Caki2 (cell line): ENCODE measurements at regions not wholly inside any gene's neighbourhood (a gene's known extent, or its start where the extent isn't known, plus 50 kb on each side); places are given as distances from the start of the nearest gene placed in this dataset.
A peak's percentile ranks its signal among the peaks of the same experiment; 100 is the strongest.
"Not testable (repeated sequence)": the region's sequence is repeated elsewhere in the genome, so short reads cannot be mapped to it uniquely, and the experiment has no call there.

Source experiments
- DNase-seq: peaks from one replicate; pipeline ENCODE4 v3.0.0-alpha.2; 2015; ENCODE audit warnings: low read depth
- in situ Hi-C: cut with HindIII; loops from 2 replicates; pipeline ENCODE4 v1.10.0; 2016; ENCODE audit warnings: low sequenced_read_pairs, low pct_unique_long_range_greater_than_20kb, mixed read lengths

- in situ Hi-C loops: no loop called here
- DNase-seq: no peak
These were observed 831.9 kb downstream of the GBE1 start for GRCh38 chr3:80929576-80929975.

DNA sequence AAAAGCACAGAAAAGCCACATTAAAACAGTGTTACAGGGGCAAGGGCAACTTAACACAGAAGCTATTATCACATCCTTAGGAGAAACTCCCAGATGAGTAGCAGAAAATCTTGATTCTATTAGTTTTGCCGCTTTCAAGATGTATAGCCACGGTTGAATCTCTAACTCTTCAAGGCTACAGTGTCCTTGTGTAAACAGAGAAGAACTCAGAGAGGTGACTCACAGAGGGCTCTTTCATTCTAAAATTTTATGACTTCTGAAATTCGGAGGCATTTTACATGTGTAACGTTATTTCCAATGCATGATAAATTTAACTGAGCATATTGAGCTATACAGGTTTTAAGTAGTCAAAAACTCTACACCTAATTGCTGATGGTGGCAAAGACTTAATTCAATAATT, 846.6 kb downstream of the GBE1 start:
- no peak for DNase-seq
- in situ Hi-C loops: no loop called here

DNA sequence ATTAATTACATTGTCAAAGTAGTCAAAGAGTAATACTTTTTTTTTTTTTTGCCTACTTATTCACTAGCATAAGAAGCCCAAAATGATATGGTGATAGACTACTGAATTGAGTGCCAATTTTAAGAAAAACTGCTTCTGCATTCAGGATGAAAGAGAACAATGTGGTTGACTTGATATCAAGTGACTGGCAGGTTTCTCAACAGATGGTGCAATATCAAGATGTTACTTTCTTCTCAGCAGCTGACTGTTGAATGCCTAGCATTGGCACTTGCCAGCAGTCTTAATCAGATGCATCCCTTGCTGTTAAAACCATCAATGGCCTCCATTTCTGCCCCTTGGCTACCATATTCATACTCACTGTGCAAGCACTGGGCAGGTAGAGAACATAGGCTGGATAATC, 863.2 kb downstream of the GBE1 start:
- in situ Hi-C loops: no loop called here

GRCh38 chr3:80897005-80897404, 864.4 kb downstream of the GBE1 start:
- in situ Hi-C loops, DNase-seq: not testable (repeated sequence)

More for the DNA sequence above, 863.2 kb downstream of the GBE1 start:
- DNase-seq: no peak

DNA sequence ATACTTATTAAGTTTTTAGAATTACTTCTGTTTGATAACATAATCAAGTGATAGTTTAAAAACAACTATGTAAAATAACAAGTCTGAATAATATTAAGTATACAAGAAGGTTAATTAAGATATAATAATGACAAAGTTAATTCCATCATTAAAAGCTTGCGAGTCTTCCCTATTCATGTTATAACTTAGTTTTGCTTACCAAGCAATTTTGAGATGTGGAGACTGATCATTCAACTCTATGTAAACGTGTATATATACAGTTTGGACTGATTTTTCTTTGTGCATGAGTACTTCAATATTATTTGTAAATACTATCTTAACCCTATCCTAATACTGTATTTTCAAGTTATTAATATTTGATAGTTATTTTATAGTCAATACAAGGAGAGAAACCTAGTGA, 870.9 kb downstream of the GBE1 start:
- in situ Hi-C loops: no loop called here
- DNase-seq: no peak

DNA sequence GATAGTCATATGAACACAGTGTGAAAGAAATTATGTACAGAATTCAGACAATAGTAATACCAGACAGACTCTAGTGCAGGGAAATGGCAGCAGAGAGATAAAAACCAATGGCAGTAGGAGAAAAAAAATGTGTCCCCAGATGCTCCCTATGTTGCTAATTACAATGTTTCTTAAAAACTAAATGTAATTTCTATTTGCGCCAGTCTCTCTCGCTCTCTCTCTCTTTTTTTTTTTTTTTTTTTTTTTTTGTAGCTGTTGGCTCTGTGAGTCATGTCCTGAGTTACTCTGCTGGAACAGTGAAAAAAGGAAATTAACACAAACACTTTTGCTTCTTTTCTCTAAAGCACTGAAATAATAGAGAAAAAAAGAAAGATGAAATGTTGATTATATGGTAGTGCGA, 871.9 kb downstream of the GBE1 start:
- in situ Hi-C loops: no loop called here
- DNase-seq: peak; percentile 25

DNA sequence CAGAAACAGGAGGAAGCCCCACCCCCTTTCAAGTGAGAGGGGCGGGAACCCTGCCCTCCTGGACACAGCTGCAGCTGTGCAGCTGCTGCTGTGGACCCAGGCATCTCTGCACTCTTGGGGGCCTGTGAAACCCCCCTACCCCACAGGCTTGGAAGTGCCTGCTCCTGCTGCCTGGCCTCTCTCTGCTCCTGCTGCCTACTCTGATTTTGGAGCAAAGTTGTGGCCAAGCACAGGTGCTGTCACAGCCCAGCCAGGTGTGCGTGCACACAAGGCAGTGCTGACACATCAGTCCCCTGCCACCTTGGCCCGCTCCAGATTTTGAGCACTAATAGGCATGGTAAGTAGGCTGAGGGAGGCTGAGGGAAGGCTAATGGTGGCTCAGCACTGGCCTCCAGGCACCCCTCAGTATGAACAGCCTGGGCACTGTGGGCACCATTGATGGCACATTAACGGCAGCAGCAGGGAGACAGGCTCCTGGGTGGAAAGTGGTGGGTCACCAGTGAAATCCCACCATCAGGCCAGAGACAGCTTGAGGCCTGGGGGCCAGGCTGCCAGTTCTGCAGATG, 890.9 kb downstream of the GBE1 start:
- in situ Hi-C loops: no loop called here
- DNase-seq: no peak

DNA sequence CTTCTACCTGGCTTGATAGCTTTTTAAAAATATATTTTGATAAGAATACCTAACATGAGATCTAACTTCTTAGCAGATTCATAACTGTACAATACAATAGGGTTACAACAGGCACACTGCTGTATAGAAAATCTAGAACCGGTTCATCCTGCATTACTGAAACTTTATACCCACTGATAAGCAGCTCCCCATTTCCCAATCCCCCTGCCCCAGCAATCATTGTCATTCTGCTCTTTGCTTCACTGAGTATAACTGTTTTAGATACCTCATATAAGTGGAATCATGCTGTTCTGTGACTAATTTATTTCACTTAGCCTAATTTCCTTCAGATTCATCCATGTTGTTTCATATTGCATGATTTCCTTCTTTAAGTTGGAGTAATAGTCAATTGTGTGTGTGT, 906.0 kb downstream of the GBE1 start:
- in situ Hi-C loops: no loop called here
- DNase-seq: no peak

- DNase-seq: no peak
- in situ Hi-C loops: no loop called here
These were observed 925.0 kb downstream of the GBE1 start for GRCh38 chr3:80836395-80836794.

GRCh38 chr3:80807577-80807976, 953.9 kb downstream of the GBE1 start:
- in situ Hi-C loops: no loop called here
- no peak for DNase-seq

DNA sequence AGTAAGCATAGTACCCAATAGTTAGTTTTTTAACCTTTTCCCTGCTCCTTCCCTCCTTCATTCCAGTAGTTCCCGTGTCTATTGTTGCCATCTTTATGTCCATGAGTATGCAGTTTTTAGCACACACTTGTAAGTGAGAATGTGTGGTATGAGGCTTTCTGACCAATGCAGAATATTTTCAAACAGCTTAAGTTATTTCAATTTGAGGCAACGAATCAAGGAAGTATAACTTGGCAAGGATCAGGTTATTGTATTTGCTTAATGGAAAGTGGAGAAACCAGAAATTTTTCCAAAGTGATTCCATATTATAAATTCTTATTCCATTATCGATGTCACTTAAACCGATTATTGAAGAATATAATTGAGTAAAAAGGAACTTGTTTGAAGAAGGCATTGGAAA, 954.8 kb downstream of the GBE1 start:
- in situ Hi-C loops: no loop called here
- no peak for DNase-seq

DNA sequence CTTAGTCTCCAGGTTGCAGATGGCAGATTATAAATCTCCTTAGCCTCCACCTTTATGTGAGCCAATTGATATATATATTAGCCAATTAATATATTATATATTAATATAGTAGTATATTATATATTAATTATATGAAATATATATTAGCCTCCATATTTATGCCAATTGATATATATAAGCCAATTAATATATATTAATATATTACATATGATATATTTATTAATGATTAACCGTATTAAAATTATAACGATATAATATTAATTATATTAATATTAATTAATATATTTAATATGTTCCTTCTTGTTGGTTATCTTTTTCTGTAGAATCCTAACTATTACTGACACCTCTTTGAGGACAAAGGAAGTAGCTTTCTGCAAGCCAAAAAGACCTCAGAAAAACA, 972.5 kb downstream of the GBE1 start:
- no peak for DNase-seq
- in situ Hi-C loops: no loop called here

DNA sequence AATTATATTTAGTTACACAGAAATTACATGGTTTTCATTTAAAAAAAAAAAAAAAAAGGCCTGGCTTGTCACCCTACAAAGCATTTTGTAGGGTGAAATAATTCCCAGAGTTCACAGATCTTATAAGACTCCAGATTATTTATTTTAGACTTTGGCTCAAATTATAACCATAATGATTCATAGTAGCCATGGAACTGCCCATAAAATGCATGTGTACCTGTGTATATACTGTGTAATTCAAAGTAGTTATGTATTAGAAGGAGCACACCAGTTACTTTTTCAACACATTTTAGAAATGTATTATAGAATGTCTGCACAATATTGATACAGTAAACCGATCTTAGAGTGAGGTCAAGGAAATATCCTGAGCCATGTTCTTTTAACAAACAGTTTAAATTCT, 975.6 kb downstream of the GBE1 start:
- in situ Hi-C loops: no loop called here
- DNase-seq: no peak

DNA sequence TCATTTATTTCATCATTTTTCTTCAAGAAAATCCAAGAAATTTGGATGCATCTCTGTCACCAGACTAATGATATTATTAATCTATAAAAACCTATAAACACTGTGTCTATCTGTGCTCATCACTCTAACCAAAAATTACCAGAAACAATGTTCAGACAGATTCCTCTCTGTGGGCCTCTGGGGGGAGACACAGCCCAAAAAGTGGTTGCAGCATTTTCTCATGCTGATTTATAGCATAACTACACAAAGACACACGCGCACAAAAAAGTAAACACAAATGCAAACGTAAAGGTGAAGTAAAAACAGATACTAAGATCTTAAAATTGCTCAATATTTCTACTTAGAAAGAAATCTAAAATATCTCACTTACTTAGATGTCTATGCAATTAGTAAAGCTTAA, 976.0 kb downstream of the GBE1 start:
- DNase-seq: no peak
- in situ Hi-C loops: no loop called here

DNA sequence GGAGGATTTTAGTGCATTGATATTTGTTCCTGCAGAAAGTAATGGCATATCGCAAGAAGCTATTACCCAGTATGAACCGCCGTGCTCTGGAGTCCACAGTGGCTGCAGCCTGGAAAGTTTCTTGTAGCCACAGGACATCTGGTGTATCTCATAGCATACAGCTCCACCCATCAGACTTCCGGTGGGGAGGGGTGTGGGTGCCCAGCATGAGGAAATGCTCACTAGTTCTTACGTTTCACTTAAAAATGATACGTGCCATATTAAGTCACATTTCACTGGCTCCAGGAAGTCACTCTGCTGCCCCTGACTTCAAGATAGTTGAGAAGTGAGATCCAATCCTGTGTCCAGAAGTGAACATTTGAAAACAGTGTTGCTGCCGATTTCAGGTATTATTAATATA, 990.4 kb downstream of the GBE1 start:
- in situ Hi-C loops: no loop called here
- DNase-seq: no peak

- in situ Hi-C loops: no loop called here
- no peak for DNase-seq
These were observed 991.1 kb downstream of the GBE1 start for GRCh38 chr3:80770106-80771074.

- DNase-seq: no peak
- in situ Hi-C loops: no loop called here
These were observed 991.8 kb downstream of the GBE1 start for GRCh38 chr3:80769683-80770082.

GRCh38 chr3:80767604-80768003, 993.8 kb downstream of the GBE1 start:
- no peak for DNase-seq
- in situ Hi-C loops: no loop called here

DNA sequence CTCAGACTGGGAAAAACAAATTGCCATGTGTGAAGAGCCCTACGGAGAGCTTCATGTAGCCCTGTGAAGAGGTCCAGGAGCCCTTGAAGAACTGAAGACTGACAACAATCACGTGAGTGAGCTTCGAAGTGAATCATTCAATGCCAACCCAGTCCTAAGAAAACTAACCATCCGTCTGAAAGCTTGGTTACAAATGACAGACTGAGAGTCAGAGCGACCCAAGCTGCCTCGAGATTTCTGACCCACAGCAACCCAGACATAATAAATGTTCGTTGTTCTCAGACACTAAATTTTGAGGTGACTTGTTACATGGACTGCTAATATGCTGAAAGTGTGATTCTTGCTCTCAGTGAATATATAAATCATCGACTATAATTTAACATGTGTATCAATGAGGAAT, 987.2 kb upstream of the ROBO1 start:
- in situ Hi-C loops: no loop called here
- DNase-seq: no peak

DNA sequence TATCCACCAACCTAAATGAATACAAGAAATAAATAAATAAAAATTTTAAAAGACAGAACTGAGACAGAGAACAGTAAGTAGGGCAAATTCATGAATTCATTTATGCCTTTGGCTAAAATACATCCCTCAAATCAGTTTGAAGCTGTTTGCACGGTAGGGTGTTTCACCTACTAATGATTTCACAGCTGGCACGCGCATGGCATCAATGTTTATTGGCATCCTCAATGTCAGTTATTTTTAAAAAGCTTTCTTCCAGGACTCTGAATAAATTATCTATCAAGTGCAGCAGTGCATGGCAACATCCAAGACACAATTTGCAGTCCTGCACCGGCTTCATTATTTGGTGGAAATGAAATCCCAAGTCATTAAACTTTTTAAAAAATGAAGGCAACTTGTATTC, 985.2 kb upstream of the ROBO1 start:
- in situ Hi-C loops: no loop called here
- DNase-seq: no peak
